GM12878 (cell line): ENCODE measurements at regions not wholly inside any gene's neighbourhood (a gene's known extent, or its start where the extent isn't known, plus 50 kb on each side); places are given as distances from the start of the nearest gene placed in this dataset.

Source experiments
- ATAC-seq: fragments of 200-7000 bp; cut with Tn5 transposase; 3 replicates; pipeline ENCODE4 v1.9.1; 2020; ENCODE audit warnings: mild to moderate bottlenecking, moderate library complexity
- BruUV-seq: library from RNA; stranded (reverse); fragments of 400-500 nt; replicated peaks from 2 replicates; lab custom pipeline; 2021; lab: Mats Ljungman, UMichigan
- CTCF ChIA-PET: fragments of 300-600 bp; sonication (Branson Sonifier 250); formaldehyde crosslinking; extraction: SDS; loops from one replicate; lab custom pipeline; 2021; ENCODE audit warnings: inconsistent platforms; lab: Yijun Ruan, JAX
- POLR2A ChIA-PET: fragments of 350-600 bp; formaldehyde crosslinking; extraction: SDS; loops from one replicate; lab custom pipeline; 2021; ENCODE audit warnings: inconsistent platforms; lab: Charles Lee
- RAD21 ChIA-PET: fragments of 300-600 bp; sonication (Branson Sonifier 250); formaldehyde crosslinking; loops from one replicate; lab custom pipeline; 2023; ENCODE audit warnings: antibody characterized with exemption; ENCODE audit not compliant: unreplicated experiment; lab: Charles Lee
- SMC1A ChIA-PET: fragments of 300-600 bp; sonication (Branson Sonifier 250); formaldehyde crosslinking; loops from one replicate; lab custom pipeline; 2023; ENCODE audit not compliant: unreplicated experiment, uncharacterized antibody; lab: Charles Lee
- DNase-seq: peaks from one replicate; pipeline ENCODE4 v3.0.0-alpha.2; 2011; ENCODE audit warnings: low read depth, low spot score
- FAIRE-seq: peaks from 3 replicates; lab custom pipeline; 2011; peaks lifted over from hg19 to GRCh38; lab: Jason Lieb, UNC
- H2AFZ ChIP-seq: 2 replicates; pipeline ENCODE4 v1.6.0; 2011; ENCODE audit warnings: low read depth, low read length, control low read depth; ENCODE audit not compliant: control insufficient read depth
- H3K27ac ChIP-seq: 2 replicates; pipeline ENCODE4 v1.5.1; 2011; ENCODE audit warnings: control low read depth; ENCODE audit not compliant: control insufficient read depth, insufficient read depth
- H3K27me3 ChIP-seq, 2 experiments: replicated peaks in 1 of 2; 2 replicates each; pipeline versions ENCODE4 v1.6.0 to v1.6.1; 2011; ENCODE audit warnings: low read length in 1 of 2; ENCODE audit not compliant: control insufficient read depth in 2 of 2, insufficient read depth in 2 of 2
- H3K36me3 ChIP-seq, 2 experiments: 2 replicates each; pipeline ENCODE4 v1.5.1; 2011; ENCODE audit warnings: low read length in 1 of 2; ENCODE audit not compliant: control insufficient read depth in 2 of 2, insufficient read depth in 2 of 2
- H3K4me1 ChIP-seq: 2 replicates; pipeline ENCODE4 v1.6.1; 2011; ENCODE audit warnings: mild to moderate bottlenecking, low read length, moderate library complexity, mixed read lengths; ENCODE audit not compliant: control insufficient read depth, insufficient read depth
- H3K4me2 ChIP-seq: 2 replicates; pipeline ENCODE4 v1.6.0; 2011; ENCODE audit warnings: control low read depth; ENCODE audit not compliant: control insufficient read depth, insufficient read depth
- H3K4me3 ChIP-seq: fragments of 200-600 bp; sonication (generic); 2 replicates; pipeline ENCODE4 v1.5.1; 2016
- H3K79me2 ChIP-seq: 2 replicates; pipeline ENCODE4 v1.6.0; 2011; ENCODE audit warnings: low read length; ENCODE audit not compliant: control insufficient read depth, insufficient read depth
- H3K9ac ChIP-seq: 2 replicates; pipeline ENCODE4 v1.8.0; 2011; ENCODE audit warnings: low read length, control low read depth, mixed read lengths; ENCODE audit not compliant: control insufficient read depth, insufficient read depth
- H3K9me3 ChIP-seq: replicated peaks from 3 replicates; pipeline ENCODE4 v1.5.1; 2011; ENCODE audit warnings: mild to moderate bottlenecking, low read length; ENCODE audit not compliant: control insufficient read depth, insufficient read depth
- H4K20me1 ChIP-seq: 2 replicates; pipeline ENCODE4 v1.6.0; 2011; ENCODE audit not compliant: control insufficient read depth, insufficient read depth
- CHD2 ChIP-seq: IDR thresholded peaks from 2 replicates; pipeline ENCODE4 v1.6.1; 2011; ENCODE audit warnings: low read depth, low read length, improper control_type of control experiment, borderline replicate concordance
- PBX3 ChIP-seq: IDR thresholded peaks from 2 replicates; pipeline ENCODE4 v1.6.1; 2011; ENCODE audit warnings: mild to moderate bottlenecking, low read depth, low read length, moderate library complexity; ENCODE audit not compliant: insufficient replicate concordance
- RELA ChIP-seq: fragments of 450-650 bp; IDR thresholded peaks from 2 replicates; pipeline ENCODE4 v1.8.0; 2014; ENCODE audit warnings: borderline replicate concordance; ENCODE audit not compliant: partially characterized antibody
- RUNX3 ChIP-seq: IDR thresholded peaks from 2 replicates; pipeline ENCODE4 v1.6.1; 2012; ENCODE audit warnings: low read length, inconsistent platforms
- TCF7 ChIP-seq: IDR thresholded peaks from 2 replicates; pipeline ENCODE4 v1.6.1; 2014; ENCODE audit warnings: antibody characterized with exemption, borderline replicate concordance
- ZNF384 ChIP-seq: IDR thresholded peaks from 2 replicates; pipeline ENCODE4 v1.6.1; 2012; ENCODE audit warnings: low read depth, mild to moderate bottlenecking, low read length, improper control_type of control experiment, borderline replicate concordance
- whole genome bisulfite sequencing: methylation state at CpG from one replicate; pipeline ENCODE4 v1.1.6; 2016; ENCODE audit warnings: low lambda C conversion rate; ENCODE audit not compliant: insufficient replicate concordance, insufficient coverage; ENCODE audit errors: missing lambda C conversion rate; 5-methylcytosine and 5-hydroxymethylcytosine counted together
- in situ Hi-C: fragments of 300-500 bp; cut with MboI; formaldehyde crosslinking; loops from 9 replicates; pipeline ENCODE4 v1.14.3; 2018; ENCODE audit warnings: mixed read lengths
- intact Hi-C: fragments of 100-400 bp; cut with micrococcal nuclease; formaldehyde crosslinking; loops from one replicate; pipeline ENCODE4 v1.14.2; 2022; ENCODE audit not compliant: unreplicated experiment

DNA sequence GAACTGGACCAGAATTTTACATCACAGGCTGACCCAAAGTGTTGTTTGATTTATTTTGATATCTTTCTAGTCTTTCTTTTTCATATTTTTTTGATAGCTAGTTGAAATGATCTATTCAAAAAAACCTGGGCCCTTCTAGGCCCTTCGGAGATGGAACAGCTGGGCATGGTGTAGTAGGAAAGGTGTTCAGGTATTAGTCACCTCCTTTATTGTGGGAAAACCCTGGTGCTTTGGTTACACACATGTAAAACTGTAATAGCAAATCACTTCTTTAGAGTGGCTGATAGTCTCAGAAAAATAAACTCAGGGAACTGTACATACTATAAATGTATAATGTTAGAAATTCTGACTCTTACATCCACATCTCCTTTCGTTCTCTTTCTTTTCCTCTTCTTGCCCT is 234.5 kb downstream of the PLA2G4A start:
- TF ChIP-seq RUNX3 = peak; percentile 55
- TF ChIP-seq TCF7 = peak; percentile 63; the same call in 1 of the 2 replicates
- no peak for TF ChIP-seq ZNF384
- Histone ChIP-seq H3K36me3 (no peaks in the 10 kb centered on the region), H3K4me3 (no peak overlapping the region), H3K27ac (no peak overlapping the region), H3K27me3 (no peaks in the 10 kb centered on the region; a peak in 1 of 4 replicates), H4K20me1 (no peaks in the 10 kb centered on the region), H2AFZ (no peak overlapping the region), H3K79me2 (no peaks in the 10 kb centered on the region), H3K9ac (no peak overlapping the region), H3K9me3 (no peaks in the 10 kb centered on the region), H3K4me2 (no peak overlapping the region), H3K4me1 (no peaks in the 10 kb centered on the region)
- intact Hi-C loops (no loop called here), in situ Hi-C loops (no loop called here)
- CTCF ChIA-PET = interaction anchor here (1.8 kb wide), 1 partner anchor 12 kb away, joined by 5 read pairs; no protein-coding TSS in a partner anchor
- RAD21 ChIA-PET = no interaction called here
- FAIRE-seq (no peak), ATAC-seq (no peak), DNase-seq (no peak)
- 2% methylated on average over 2 of the region's 2 CpGs for WGBS
- SMC1A ChIA-PET = no interaction called here
- no TSS peak for BruUV-seq
- POLR2A ChIA-PET = no interaction called here

DNA sequence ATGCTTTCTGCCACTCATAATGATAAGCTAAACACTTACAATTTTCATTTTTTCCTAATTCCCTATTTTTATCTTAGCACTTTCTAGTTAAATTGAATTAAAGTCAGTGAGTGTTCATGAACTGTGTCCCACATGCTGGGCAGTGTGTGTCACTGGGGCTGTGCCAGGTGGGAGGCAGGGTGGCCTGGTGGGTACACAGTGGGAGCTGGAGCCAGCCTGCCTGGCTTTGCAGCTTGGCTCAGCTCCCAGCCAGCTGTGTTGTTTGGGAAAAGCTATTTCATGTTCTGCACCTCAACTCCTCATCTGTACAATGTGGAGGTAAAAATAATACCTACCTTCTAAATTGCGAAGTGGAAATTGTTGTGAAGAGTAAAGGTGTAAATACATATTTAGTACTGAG is 238.4 kb downstream of the PLA2G4A start:
- intact Hi-C loops = no loop called here
- Histone ChIP-seq H3K9me3 (no peaks in the 10 kb centered on the region), H3K79me2 (no peaks in the 10 kb centered on the region), H3K4me3 (no peak overlapping the region), H2AFZ (no peak overlapping the region), H3K36me3 (no peaks in the 10 kb centered on the region), H4K20me1 (no peaks in the 10 kb centered on the region), H3K9ac (no peak overlapping the region), H3K4me2 (no peak overlapping the region), H3K27ac (no peak overlapping the region), H3K4me1 (no peaks in the 10 kb centered on the region), H3K27me3 (no peaks in the 10 kb centered on the region; a peak in 1 of 4 replicates)
- ATAC-seq = no peak
- TF ChIP-seq PBX3 (no peak), CHD2 (no peak), RELA (no peak)
- in situ Hi-C loops = no loop called here
- POLR2A ChIA-PET = no interaction called here
- 30% methylated on average over 1 of the region's 1 CpG for WGBS
- no peak for DNase-seq
- SMC1A ChIA-PET = interaction anchor here (1.1 kb wide), 1 partner anchor 9 kb away, joined by 3 read pairs; no protein-coding TSS in a partner anchor
- BruUV-seq = no TSS peak
- CTCF ChIA-PET = interaction anchor here (1.2 to 1.3 kb wide), 2 partner anchors 11 to 15 kb away, joined by 3 to 4 read pairs; no protein-coding TSS in a partner anchor
- no peak for FAIRE-seq
- RAD21 ChIA-PET = no interaction called here
